ENCODE measurements at regions not wholly inside any gene's neighbourhood (a gene's known extent, or its start where the extent isn't known, plus 50 kb on each side); places are given as distances from the start of the nearest gene placed in this dataset.

GRCh38 chr18:45376193-45376592 is 239.1 kb upstream of the SLC14A2 start:
- H3K27ac ChIP-seq, result no peak overlapping the region
- no peaks in the 10 kb centered on the region for H3K27me3 ChIP-seq
- DNase-seq (ENCODE audit: low spot score in 2 of 2), result no peak
- H3K9me3 ChIP-seq, result no peaks in the 10 kb centered on the region
- WGBS, result 100% methylated on average over 2 of the region's 2 CpGs
- no peaks in the 10 kb centered on the region for H3K4me1 ChIP-seq
- TF ChIP-seq POLR2AphosphoS5 (IDR thresholded peaks at IDR 0.05) (no peak), EP300 (IDR thresholded peaks at IDR 0.05) (no peak), CTCF (IDR thresholded peaks at IDR 0.05) (no peak), POLR2A (IDR thresholded peaks at IDR 0.05) (no peak)
- H3K4me3 ChIP-seq, result no peak overlapping the region
- H3K36me3 ChIP-seq, result no peaks in the 10 kb centered on the region

- DNase-seq (ENCODE audit: low spot score in 2 of 2), result no peak
- 86% methylated on average over 1 of the region's 1 CpG for WGBS
- no peaks in the 10 kb centered on the region for H3K4me1 ChIP-seq
- no peaks in the 10 kb centered on the region for H3K27me3 ChIP-seq
- no peak overlapping the region for H3K27ac ChIP-seq
- no peaks in the 10 kb centered on the region for H3K36me3 ChIP-seq
- TF ChIP-seq CTCF (IDR thresholded peaks at IDR 0.05), result no peak
- TF ChIP-seq EP300 (IDR thresholded peaks at IDR 0.05), result no peak
- TF ChIP-seq POLR2AphosphoS5 (IDR thresholded peaks at IDR 0.05), result no peak
- H3K9me3 ChIP-seq, result no peaks in the 10 kb centered on the region
- H3K4me3 ChIP-seq, result no peak overlapping the region
These were observed 237.0 kb upstream of the SLC14A2 start for GRCh38 chr18:45378308-45378707.

GRCh38 chr18:45378933-45379332 is 236.3 kb upstream of the SLC14A2 start:
- Histone ChIP-seq H3K4me3 (no peak overlapping the region), H3K36me3 (no peaks in the 10 kb centered on the region), H3K27ac (no peak overlapping the region), H3K9me3 (no peaks in the 10 kb centered on the region), H3K4me1 (no peaks in the 10 kb centered on the region), H3K27me3 (no peaks in the 10 kb centered on the region)
- no peak for DNase-seq (ENCODE audit: low spot score in 2 of 2)
- TF ChIP-seq POLR2AphosphoS5 (IDR thresholded peaks at IDR 0.05) (no peak), EP300 (IDR thresholded peaks at IDR 0.05) (no peak), CTCF (IDR thresholded peaks at IDR 0.05) (no peak), POLR2A (IDR thresholded peaks at IDR 0.05) (no peak)
- WGBS, result 91% methylated on average over 5 of the region's 5 CpGs

GRCh38 chr18:45379903-45380302 is 235.4 kb upstream of the SLC14A2 start:
- 73% methylated on average over 1 of the region's 1 CpG for WGBS
- H3K4me3 ChIP-seq, result no peak overlapping the region
- H3K36me3 ChIP-seq, result no peaks in the 10 kb centered on the region
- peaks cover 4% of the 10 kb centered on the region for H3K4me1 ChIP-seq
- H3K27me3 ChIP-seq, result no peaks in the 10 kb centered on the region
- DNase-seq (ENCODE audit: low spot score in 2 of 2), result no peak
- no peak overlapping the region for H3K27ac ChIP-seq
- H3K9me3 ChIP-seq, result no peaks in the 10 kb centered on the region
- TF ChIP-seq POLR2A (IDR thresholded peaks at IDR 0.05) (no peak), EP300 (IDR thresholded peaks at IDR 0.05) (no peak), CTCF (IDR thresholded peaks at IDR 0.05) (no peak), POLR2AphosphoS5 (IDR thresholded peaks at IDR 0.05) (no peak)

- Histone ChIP-seq H3K27me3 (no peaks in the 10 kb centered on the region), H3K27ac (no peak overlapping the region), H3K9me3 (no peaks in the 10 kb centered on the region), H3K4me3 (no peak overlapping the region), H3K4me1 (peaks cover 4% of the 10 kb centered on the region), H3K36me3 (no peaks in the 10 kb centered on the region)
- no peak for TF ChIP-seq POLR2A (IDR thresholded peaks at IDR 0.05)
- TF ChIP-seq POLR2AphosphoS5 (IDR thresholded peaks at IDR 0.05), result no peak
- TF ChIP-seq CTCF (IDR thresholded peaks at IDR 0.05), result no peak
- no peak for TF ChIP-seq EP300 (IDR thresholded peaks at IDR 0.05)
- WGBS, result 77% methylated on average over 1 of the region's 1 CpG
- DNase-seq (ENCODE audit: low spot score in 2 of 2), result no peak
These were observed 234.0 kb upstream of the SLC14A2 start for GRCh38 chr18:45381282-45381681.
